Rectal smooth muscle tissue (tissue), 1 donor: ENCODE measurements at regions not wholly inside any gene's neighbourhood (a gene's known extent, or its start where the extent isn't known, plus 50 kb on each side); places are given as distances from the start of the nearest gene placed in this dataset.

ENCODE experiments used
- H3K27ac ChIP-seq: one replicate; pipeline ENCODE4 v1.7.0; 2013; ENCODE audit warnings: low read depth, low read length, inconsistent platforms
- H3K27me3 ChIP-seq: one replicate; pipeline ENCODE4 v1.7.0; 2013; ENCODE audit warnings: low read length; ENCODE audit not compliant: control insufficient read depth, insufficient read depth
- H3K36me3 ChIP-seq: one replicate; pipeline ENCODE4 v1.7.0; 2013; ENCODE audit warnings: low read length; ENCODE audit not compliant: control insufficient read depth, insufficient read depth
- H3K4me1 ChIP-seq: one replicate; pipeline ENCODE4 v1.7.0; 2013; ENCODE audit warnings: low read length; ENCODE audit not compliant: control insufficient read depth, insufficient read depth
- H3K4me3 ChIP-seq: one replicate; pipeline ENCODE4 v1.7.0; 2013; ENCODE audit warnings: low read length
- H3K9ac ChIP-seq: one replicate; pipeline ENCODE4 v1.7.0; 2013; ENCODE audit warnings: low read length

DNA sequence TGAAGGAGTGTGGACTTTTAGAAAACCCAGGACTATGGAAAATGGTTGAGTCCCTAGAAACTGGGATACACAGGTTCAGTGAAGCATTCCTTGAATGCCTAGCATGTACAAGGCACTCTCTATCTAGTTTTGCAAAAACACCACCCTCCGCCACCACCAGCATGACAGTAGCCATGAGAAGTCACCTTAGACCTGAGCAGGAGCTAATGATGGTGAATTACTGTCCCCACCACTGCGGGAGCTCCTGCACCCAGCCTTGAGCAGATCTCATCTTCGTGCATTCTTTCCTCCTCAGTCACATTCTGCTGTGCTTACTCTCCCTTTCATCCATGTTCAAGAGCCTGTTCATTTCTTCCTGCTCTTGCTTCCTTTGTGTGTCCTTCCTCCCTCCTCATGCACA is 86.2 kb upstream of the ZNF516 start:
- no peak overlapping the region for H3K9ac ChIP-seq
- no peak overlapping the region for H3K4me3 ChIP-seq
- H3K36me3 ChIP-seq = no peaks in the 10 kb centered on the region
- H3K27me3 ChIP-seq = peaks cover 8% of the 10 kb centered on the region
- H3K4me1 ChIP-seq = no peaks in the 10 kb centered on the region
- H3K27ac ChIP-seq = no peak overlapping the region

DNA sequence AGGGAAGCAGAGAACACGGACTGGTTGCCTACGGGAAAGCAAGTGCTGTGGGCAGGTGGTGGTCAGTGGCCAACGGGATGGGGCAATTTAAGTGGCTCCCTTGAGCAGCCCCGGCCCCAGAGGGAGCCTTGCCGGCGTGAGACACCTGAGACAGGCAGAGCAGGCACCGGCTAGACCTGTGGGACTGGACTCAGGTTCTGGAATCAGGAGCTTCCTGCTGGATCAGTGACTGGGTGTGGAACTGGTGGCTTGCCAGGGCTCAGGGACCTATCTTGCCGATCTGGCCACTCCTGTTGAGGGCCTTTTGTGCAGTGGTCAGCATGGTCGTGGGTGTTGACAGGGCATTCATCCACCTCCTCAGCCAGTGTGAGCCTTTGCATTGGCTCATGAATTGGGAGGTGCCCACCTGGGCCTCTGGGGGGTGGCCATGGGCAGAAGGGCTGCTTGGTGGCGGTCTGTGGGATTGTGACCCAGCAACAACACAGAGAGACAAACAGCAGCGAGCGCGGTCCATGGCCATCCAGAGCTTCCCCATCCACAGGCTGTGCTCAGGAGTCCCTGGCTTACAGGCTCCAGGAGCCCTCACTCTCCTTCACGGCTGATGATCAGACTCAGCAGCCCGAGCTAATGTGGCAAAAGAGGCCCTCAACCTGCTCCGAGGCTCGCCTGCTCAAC is 85.4 kb upstream of the ZNF516 start:
- H3K4me1 ChIP-seq = no peaks in the 10 kb centered on the region
- H3K27me3 ChIP-seq = peaks cover 8% of the 10 kb centered on the region
- no peaks in the 10 kb centered on the region for H3K36me3 ChIP-seq
- H3K4me3 ChIP-seq = no peak overlapping the region
- H3K9ac ChIP-seq = no peak overlapping the region
- no peak overlapping the region for H3K27ac ChIP-seq

DNA sequence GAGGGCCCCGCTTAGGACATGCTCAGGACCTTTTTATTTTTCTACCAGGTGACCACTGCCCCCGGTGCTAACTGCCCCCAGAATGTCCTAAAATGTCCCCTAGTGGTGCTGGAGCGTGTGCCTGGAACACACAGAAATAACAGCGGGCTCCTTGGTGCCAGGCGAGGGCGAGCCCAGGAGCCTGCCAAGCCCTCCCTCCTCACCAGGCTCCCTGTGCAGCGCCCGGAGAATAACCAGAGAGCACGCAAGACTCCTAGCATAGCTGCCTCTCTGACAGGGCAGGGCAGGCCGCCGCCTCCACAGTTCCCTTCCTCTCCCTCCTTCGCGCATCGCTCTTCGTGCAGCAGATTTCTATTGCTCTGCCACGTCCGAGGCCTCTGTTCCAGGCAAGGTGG is 84.3 kb upstream of the ZNF516 start:
- no peaks in the 10 kb centered on the region for H3K4me1 ChIP-seq
- H3K27me3 ChIP-seq = peaks cover 8% of the 10 kb centered on the region
- H3K9ac ChIP-seq = no peak overlapping the region
- H3K36me3 ChIP-seq = no peaks in the 10 kb centered on the region
- no peak overlapping the region for H3K4me3 ChIP-seq
- no peak overlapping the region for H3K27ac ChIP-seq

DNA sequence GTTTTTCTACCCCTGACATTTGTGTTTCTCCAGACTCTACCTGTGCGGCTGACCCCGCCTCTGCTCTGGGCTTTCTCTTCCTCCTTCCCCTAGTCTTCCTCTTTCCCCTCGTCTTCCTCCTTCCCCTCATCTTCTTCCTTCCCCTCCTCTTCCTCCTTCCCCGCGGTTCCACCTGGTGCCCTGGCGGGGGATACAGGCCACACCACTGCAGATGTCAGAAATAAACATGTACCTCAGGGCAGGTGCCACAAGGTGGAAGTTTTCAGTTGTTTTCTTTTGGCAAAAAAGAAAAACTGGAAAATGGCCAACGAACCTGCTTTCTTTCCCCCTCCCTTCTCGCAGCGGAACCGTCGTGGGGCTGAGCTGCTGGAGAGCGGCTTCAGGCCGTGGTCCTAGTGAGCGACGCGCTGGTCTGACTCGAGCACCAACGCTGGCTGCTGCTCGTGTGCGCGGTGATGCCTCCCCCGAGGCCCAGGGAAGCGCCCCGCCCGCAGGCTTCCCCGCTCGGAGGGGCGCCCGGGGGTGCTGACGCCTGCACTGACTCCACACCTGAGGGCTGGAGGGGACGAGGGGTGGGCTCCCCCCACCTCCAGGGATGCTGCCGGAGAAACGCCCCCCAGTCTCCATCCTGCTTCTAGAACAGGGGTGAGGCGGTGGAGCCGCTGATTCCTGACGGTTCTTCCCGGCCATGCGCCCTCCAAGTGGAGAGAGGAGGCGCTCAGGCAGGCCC is 83.7 kb upstream of the ZNF516 start:
- H3K27ac ChIP-seq = no peak overlapping the region
- no peaks in the 10 kb centered on the region for H3K36me3 ChIP-seq
- H3K27me3 ChIP-seq = peaks cover 8% of the 10 kb centered on the region
- H3K4me1 ChIP-seq = no peaks in the 10 kb centered on the region
- H3K4me3 ChIP-seq = no peak overlapping the region
- no peak overlapping the region for H3K9ac ChIP-seq

DNA sequence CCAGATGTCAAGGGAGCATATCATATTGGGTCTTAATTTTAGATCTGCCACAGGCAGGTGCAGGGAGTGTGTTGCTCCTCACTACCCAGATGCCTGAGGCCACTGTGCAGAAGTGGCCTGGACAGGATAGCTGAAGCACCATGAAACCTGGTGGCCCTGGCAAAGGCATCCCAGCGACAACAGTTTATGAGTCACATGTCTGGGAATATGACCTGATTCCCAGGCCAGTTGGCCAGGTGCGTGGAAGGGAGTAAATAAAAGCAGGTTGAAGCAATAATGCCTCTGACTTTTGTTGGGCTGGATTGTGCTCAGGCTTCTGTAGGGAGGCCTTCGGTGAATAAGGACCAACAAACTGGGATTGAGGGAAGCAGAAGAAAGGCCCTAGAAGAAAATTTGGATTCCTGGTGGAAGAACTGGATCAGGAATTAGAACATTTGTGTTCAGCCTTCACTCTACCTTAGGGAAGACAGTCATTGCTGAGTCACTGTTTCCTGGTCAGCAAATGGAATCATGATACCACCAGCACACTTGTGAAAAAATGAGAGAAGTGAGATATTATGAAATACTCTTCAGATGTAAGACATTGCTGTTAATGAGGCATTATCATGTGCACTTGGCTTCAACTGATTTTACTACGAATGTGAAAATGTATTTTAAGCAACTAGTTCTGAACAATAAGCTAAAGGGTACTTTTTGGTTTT is 78.4 kb upstream of the ZNF516 start:
- no peak overlapping the region for H3K4me3 ChIP-seq
- H3K27ac ChIP-seq = no peak overlapping the region
- H3K27me3 ChIP-seq = no peaks in the 10 kb centered on the region
- H3K9ac ChIP-seq = no peak overlapping the region
- no peaks in the 10 kb centered on the region for H3K36me3 ChIP-seq
- H3K4me1 ChIP-seq = no peaks in the 10 kb centered on the region

DNA sequence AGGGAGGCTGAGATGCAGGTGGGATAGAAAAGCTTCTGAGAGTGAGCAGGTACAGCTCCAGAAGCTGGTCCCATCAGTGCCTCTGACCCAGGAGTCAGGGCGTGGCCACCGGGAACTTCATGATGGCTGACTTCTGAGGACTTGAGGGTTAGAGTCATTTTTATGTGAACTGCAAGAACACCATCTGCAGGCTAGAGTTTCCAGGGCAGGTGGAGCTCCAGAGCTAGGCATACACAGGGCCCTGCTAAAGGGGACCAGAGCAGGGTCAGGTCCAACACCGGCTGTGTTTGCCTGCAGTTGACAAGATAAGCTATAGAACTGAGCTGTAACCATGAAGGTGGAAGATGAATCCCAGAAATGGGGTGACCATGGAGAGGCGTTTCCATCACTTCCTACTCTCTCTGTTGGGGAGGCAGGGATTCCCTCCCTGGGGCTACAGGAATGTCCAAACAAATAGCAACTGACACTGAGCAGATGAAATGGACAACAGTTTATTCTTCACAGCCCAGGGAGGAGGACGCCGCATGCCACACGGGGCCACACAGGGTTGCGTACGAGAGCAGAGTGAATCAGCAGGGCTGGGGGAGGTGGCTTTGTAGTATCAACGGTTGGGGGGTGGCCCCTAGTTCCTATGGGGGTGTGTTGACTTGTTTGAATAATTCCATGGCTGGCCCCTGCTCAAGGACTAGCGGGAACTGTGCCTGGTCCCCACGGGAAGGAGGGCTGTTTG is 77.6 kb upstream of the ZNF516 start:
- Histone ChIP-seq H3K4me1 (no peaks in the 10 kb centered on the region), H3K9ac (no peak overlapping the region), H3K36me3 (no peaks in the 10 kb centered on the region), H3K27ac (no peak overlapping the region), H3K27me3 (no peaks in the 10 kb centered on the region), H3K4me3 (no peak overlapping the region)

DNA sequence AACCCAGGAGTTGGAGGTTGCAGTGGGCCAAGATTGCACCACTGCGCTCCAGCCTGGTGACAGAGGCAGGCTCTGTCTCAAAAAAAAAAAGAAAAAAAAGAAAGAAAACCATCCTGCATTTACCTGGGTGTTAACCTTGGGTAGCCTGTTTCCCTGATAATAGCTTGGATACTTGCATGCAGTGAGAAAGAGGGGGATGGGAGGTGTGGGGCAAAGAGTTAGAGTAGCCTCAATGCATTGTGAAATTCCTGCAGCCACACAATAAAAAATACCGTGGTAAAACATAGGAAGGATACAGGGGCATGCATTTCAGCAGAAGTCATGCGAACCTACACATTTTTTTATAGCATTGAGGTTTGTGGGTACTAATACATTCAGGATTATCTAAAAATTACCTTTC is 76.6 kb upstream of the ZNF516 start:
- no peak overlapping the region for H3K27ac ChIP-seq
- no peaks in the 10 kb centered on the region for H3K27me3 ChIP-seq
- no peak overlapping the region for H3K4me3 ChIP-seq
- no peaks in the 10 kb centered on the region for H3K4me1 ChIP-seq
- no peaks in the 10 kb centered on the region for H3K36me3 ChIP-seq
- H3K9ac ChIP-seq = no peak overlapping the region

DNA sequence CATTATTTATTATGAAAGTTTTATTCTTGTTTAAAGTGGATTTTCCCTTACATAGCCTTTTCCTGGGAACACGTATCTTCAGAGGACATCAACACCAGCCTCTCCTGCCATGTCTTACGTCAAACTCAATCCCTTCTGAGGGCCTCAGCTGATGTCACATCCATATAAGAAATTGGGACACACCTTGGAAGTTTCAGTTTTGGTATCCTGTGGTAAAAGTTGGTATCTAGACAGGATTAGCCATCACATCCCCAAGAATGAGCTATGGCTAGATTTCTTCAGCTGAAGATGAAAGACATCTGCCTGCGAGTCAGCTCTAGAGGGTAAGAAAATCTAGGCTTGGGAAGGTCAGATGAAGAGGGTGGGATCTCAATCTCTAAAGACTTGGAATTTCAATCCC is 75.8 kb upstream of the ZNF516 start:
- no peak overlapping the region for H3K27ac ChIP-seq
- no peaks in the 10 kb centered on the region for H3K36me3 ChIP-seq
- no peak overlapping the region for H3K4me3 ChIP-seq
- no peaks in the 10 kb centered on the region for H3K27me3 ChIP-seq
- H3K9ac ChIP-seq = no peak overlapping the region
- no peaks in the 10 kb centered on the region for H3K4me1 ChIP-seq

DNA sequence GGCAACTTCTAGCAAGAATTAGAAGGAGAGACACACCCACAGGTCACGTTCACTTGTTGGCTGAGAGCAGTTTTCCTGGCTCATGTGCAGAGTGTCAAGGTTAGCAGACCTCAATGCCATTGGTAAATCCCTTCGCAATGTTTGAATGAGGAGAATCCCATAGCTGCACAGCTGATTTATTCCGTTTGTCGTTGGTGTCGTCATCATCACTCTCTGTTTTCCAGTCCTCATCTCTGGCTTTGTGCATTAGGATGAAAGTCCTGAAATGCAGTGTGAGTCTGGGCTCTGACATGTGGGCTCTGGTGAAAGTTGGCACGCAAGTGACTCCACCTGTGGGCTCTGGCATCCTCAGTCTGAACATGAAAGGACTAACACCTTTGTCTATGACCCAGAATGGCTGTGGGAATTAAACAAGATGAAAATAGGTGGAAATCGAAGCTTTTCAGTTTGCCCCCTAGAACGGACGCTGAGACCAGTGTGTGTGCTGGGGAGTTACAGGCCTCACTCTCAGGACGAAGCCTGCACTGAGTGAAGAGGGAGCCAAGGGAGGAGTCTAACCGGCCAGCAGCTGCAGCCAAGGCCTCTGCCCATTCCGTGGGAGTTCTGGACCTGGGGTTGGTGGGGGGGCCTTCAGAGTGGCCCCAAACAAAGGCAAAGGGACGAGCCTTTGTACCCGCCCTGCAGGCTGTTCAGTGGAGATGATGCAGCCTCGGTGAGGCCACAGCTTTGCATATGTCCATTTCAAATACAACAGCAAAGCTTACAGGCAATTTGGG is 74.8 kb upstream of the ZNF516 start:
- Histone ChIP-seq H3K27me3 (no peaks in the 10 kb centered on the region), H3K4me3 (no peak overlapping the region), H3K4me1 (no peaks in the 10 kb centered on the region)

DNA sequence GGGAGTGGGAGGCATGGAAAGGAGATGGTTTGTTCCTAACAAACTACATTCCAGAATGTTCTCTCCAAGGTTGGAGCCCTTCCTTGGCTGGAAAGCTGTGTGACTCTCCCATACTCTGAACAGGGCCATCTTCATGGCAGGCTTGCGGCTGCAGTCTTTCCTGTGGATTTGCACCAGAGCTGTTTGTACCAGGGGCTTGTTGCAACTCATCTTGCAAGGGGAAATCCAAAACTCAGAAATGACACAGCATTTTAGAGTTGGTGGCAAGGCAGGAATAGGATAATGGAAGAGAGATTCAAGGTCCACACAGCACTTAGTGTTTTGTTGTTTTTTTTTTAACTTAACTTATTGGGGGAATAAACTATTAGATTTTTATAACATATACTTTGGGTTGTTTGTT is 73.7 kb upstream of the ZNF516 start:
- no peak overlapping the region for H3K27ac ChIP-seq
- H3K36me3 ChIP-seq = no peaks in the 10 kb centered on the region
- H3K4me3 ChIP-seq = no peak overlapping the region
- H3K27me3 ChIP-seq = no peaks in the 10 kb centered on the region
- peaks cover 2% of the 10 kb centered on the region for H3K4me1 ChIP-seq
- no peak overlapping the region for H3K9ac ChIP-seq

More for the DNA sequence above, 74.8 kb upstream of the ZNF516 start:
- H3K27ac ChIP-seq = no peak overlapping the region
- H3K36me3 ChIP-seq = no peaks in the 10 kb centered on the region
- no peak overlapping the region for H3K9ac ChIP-seq

DNA sequence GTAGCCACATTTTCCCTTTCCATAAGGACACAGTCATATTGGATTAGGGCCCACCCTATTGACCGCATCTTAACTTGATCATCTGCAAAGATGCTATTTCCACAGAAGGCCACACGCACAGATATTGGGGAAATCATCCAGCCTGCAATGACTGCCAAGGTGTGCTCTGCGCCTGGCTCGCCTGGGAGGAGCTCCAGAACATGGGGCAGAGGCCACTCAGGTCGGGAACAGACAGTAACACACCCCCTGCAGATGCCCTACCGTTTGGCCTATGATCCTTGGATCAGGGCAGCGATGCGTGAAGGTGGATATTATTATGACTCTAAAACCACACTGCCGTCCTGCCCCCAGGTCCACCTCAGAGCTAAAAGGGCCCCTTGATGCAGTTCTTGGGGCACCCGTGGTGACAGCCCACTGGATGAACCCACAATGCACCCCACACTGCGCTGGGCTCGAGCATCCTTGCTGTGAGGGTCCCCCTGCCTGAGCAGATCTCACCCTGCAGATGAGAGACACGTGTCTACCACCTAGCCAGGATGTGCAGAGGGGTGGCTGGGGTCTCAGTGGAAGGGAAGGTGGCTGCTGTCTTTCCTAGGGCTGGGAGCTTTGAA is 72.9 kb upstream of the ZNF516 start:
- no peak overlapping the region for H3K4me3 ChIP-seq
- no peaks in the 10 kb centered on the region for H3K36me3 ChIP-seq
- no peaks in the 10 kb centered on the region for H3K27me3 ChIP-seq
- no peak overlapping the region for H3K9ac ChIP-seq
- peaks cover 2% of the 10 kb centered on the region for H3K4me1 ChIP-seq
- no peak overlapping the region for H3K27ac ChIP-seq
